Smooth muscle cell (in vitro differentiated cells): ENCODE measurements at regions not wholly inside any gene's neighbourhood (a gene's known extent, or its start where the extent isn't known, plus 50 kb on each side); places are given as distances from the start of the nearest gene placed in this dataset.

Experiments used
- DNase-seq: peaks from one replicate; lab custom pipeline; 2025; ENCODE audit not compliant: unreplicated experiment; lab: John Stamatoyannopoulos, UW
- H2AFZ ChIP-seq: fragments of 200-600 bp; sonication (generic); 2 replicates; pipeline ENCODE4 v1.6.0; 2016; ENCODE audit warnings: antibody characterized with exemption, low read depth, mild to moderate bottlenecking
- H3F3A ChIP-seq: fragments of 200-600 bp; sonication (generic); 2 replicates; pipeline ENCODE4 v1.6.0; 2017; ENCODE audit warnings: antibody characterized with exemption, low read depth
- H3K27ac ChIP-seq: fragments of 200-600 bp; sonication (generic); 2 replicates; pipeline ENCODE4 v1.5.1; 2016; ENCODE audit warnings: low read depth, mild to moderate bottlenecking
- H3K27me3 ChIP-seq: fragments of 200-600 bp; sonication (generic); 2 replicates; pipeline ENCODE4 v1.6.1; 2016; ENCODE audit warnings: low read depth, mild to moderate bottlenecking
- H3K36me3 ChIP-seq: fragments of 200-600 bp; sonication (generic); 2 replicates; pipeline ENCODE4 v1.5.1; 2016; ENCODE audit warnings: low read depth
- H3K4me1 ChIP-seq: fragments of 200-600 bp; sonication (generic); 2 replicates; pipeline ENCODE4 v1.5.1; 2016; ENCODE audit warnings: low read depth
- H3K4me2 ChIP-seq: fragments of 200-600 bp; sonication (generic); 2 replicates; pipeline ENCODE4 v1.6.0; 2016; ENCODE audit warnings: mild to moderate bottlenecking
- H3K4me3 ChIP-seq: fragments of 200-600 bp; sonication (generic); 2 replicates; pipeline ENCODE4 v1.5.1; 2016; ENCODE audit warnings: mild to moderate bottlenecking
- H3K79me2 ChIP-seq: fragments of 200-600 bp; sonication (generic); 2 replicates; pipeline ENCODE4 v1.6.0; 2016; ENCODE audit warnings: low read depth, mild to moderate bottlenecking
- H3K9ac ChIP-seq: fragments of 200-600 bp; sonication (generic); 2 replicates; pipeline ENCODE4 v1.6.0; 2016; ENCODE audit warnings: low read depth
- H3K9me3 ChIP-seq: fragments of 200-600 bp; sonication (generic); replicated peaks from 2 replicates; pipeline ENCODE4 v1.5.1; 2016; ENCODE audit warnings: low read depth
- H4K20me1 ChIP-seq: fragments of 200-600 bp; sonication (generic); 2 replicates; pipeline ENCODE4 v1.6.0; 2016; ENCODE audit warnings: low read depth
- CTCF ChIP-seq: fragments of 200-600 bp; sonication (generic); IDR thresholded peaks from 2 replicates; pipeline ENCODE4 v1.5.1; 2017; ENCODE audit warnings: borderline replicate concordance, mild to moderate bottlenecking, antibody characterized with exemption; ENCODE audit not compliant: insufficient read depth, poor library complexity, severe bottlenecking
- WGBS: methylation state at CpG from one replicate; pipeline ENCODE4 v1.1.7; 2016; ENCODE audit warnings: low lambda C conversion rate; 5-methylcytosine and 5-hydroxymethylcytosine counted together

- no peak overlapping the region for H3K9ac ChIP-seq
- H3K9me3 ChIP-seq, result no peaks in the 10 kb centered on the region
- no peak for TF ChIP-seq CTCF
- H3K36me3 ChIP-seq, result no peaks in the 10 kb centered on the region
- H3K79me2 ChIP-seq, result no peaks in the 10 kb centered on the region
- H3K4me3 ChIP-seq, result no peak overlapping the region
- DNase-seq, result no peak
- no peak overlapping the region for H3K4me2 ChIP-seq
- no peak overlapping the region for H2AFZ ChIP-seq
- H3K27ac ChIP-seq, result no peak overlapping the region
- no peaks in the 10 kb centered on the region for H4K20me1 ChIP-seq
- H3K27me3 ChIP-seq, result no peaks in the 10 kb centered on the region
- no peaks in the 10 kb centered on the region for H3F3A ChIP-seq
- no peaks in the 10 kb centered on the region for H3K4me1 ChIP-seq
Measured at GRCh38 chr4:100876546-100876945, 358.7 kb upstream of the EMCN start.

GRCh38 chr4:100875296-100876068 lies 357.7 kb upstream of the EMCN start:
- DNase-seq, result no peak
- Histone ChIP-seq H3K9me3 (no peaks in the 10 kb centered on the region), H3K27me3 (no peaks in the 10 kb centered on the region), H3K9ac (no peak overlapping the region), H2AFZ (no peak overlapping the region), H3K4me3 (no peak overlapping the region), H3K4me2 (no peak overlapping the region), H4K20me1 (no peaks in the 10 kb centered on the region), H3K4me1 (no peaks in the 10 kb centered on the region), H3K36me3 (no peaks in the 10 kb centered on the region), H3F3A (no peaks in the 10 kb centered on the region), H3K27ac (no peak overlapping the region), H3K79me2 (no peaks in the 10 kb centered on the region)
- 71% methylated on average over 4 of the region's 4 CpGs for WGBS
- no peak for TF ChIP-seq CTCF

GRCh38 chr4:100872811-100873210 lies 355.0 kb upstream of the EMCN start:
- DNase-seq, result no peak
- Histone ChIP-seq H3K9ac (no peak overlapping the region), H3K4me1 (no peaks in the 10 kb centered on the region), H3K4me2 (no peak overlapping the region), H3K79me2 (no peaks in the 10 kb centered on the region), H2AFZ (no peak overlapping the region), H3K27me3 (no peaks in the 10 kb centered on the region), H3K4me3 (no peak overlapping the region), H3K9me3 (no peaks in the 10 kb centered on the region), H3K27ac (no peak overlapping the region), H4K20me1 (no peaks in the 10 kb centered on the region), H3F3A (no peaks in the 10 kb centered on the region), H3K36me3 (no peaks in the 10 kb centered on the region)
- no peak for TF ChIP-seq CTCF
- WGBS, result 92% methylated on average over 3 of the region's 3 CpGs
